MM.1S (cell line): ENCODE measurements at regions not wholly inside any gene's neighbourhood (a gene's known extent, or its start where the extent isn't known, plus 50 kb on each side); places are given as distances from the start of the nearest gene placed in this dataset.

ENCODE experiments used
- CTCF ChIP-seq: fragments of 300-600 bp; sonication (generic); IDR thresholded peaks from 2 replicates; pipeline ENCODE4 v1.5.1; 2016; ENCODE audit warnings: antibody characterized with exemption, low read length, mixed read lengths
- EZH2 ChIP-seq: fragments of 300-600 bp; sonication (generic); optimal IDR thresholded peaks from 2 replicates; pipeline ENCODE3; 2017; ENCODE audit warnings: low read depth, mild to moderate bottlenecking, antibody characterized with exemption, low read length, mixed read lengths

GRCh38 chr14:54275997-54276725, 120.6 kb upstream of the CDKN3 start:
- no peak for TF ChIP-seq CTCF
- no peak for TF ChIP-seq EZH2
